ENCODE measurements at regions not wholly inside any gene's neighbourhood (a gene's known extent, or its start where the extent isn't known, plus 50 kb on each side); places are given as distances from the start of the nearest gene placed in this dataset.

GRCh38 chr9:135324329-135324728 lies 155.3 kb upstream of the PPP1R26 start:
- TF ChIP-seq CTCF (IDR thresholded peaks at IDR 0.05; ENCODE audit: insufficient read depth, missing control alignments), result no peak
- no peak for DNase-seq (ENCODE audit: insufficient read length, low spot score)
- no peak for FAIRE-seq

- no peak for FAIRE-seq
- no peak for DNase-seq (ENCODE audit: insufficient read length, low spot score)
- TF ChIP-seq CTCF (IDR thresholded peaks at IDR 0.05; ENCODE audit: insufficient read depth, missing control alignments), result no peak
These were observed 153.4 kb upstream of the PPP1R26 start for GRCh38 chr9:135326141-135326540.

- FAIRE-seq (no peak), DNase-seq (ENCODE audit: insufficient read length, low spot score) (peak; percentile 11)
- TF ChIP-seq CTCF (IDR thresholded peaks at IDR 0.05; ENCODE audit: insufficient read depth, missing control alignments), result no peak
These were observed 152.9 kb upstream of the PPP1R26 start for GRCh38 chr9:135326633-135327152.

DNA sequence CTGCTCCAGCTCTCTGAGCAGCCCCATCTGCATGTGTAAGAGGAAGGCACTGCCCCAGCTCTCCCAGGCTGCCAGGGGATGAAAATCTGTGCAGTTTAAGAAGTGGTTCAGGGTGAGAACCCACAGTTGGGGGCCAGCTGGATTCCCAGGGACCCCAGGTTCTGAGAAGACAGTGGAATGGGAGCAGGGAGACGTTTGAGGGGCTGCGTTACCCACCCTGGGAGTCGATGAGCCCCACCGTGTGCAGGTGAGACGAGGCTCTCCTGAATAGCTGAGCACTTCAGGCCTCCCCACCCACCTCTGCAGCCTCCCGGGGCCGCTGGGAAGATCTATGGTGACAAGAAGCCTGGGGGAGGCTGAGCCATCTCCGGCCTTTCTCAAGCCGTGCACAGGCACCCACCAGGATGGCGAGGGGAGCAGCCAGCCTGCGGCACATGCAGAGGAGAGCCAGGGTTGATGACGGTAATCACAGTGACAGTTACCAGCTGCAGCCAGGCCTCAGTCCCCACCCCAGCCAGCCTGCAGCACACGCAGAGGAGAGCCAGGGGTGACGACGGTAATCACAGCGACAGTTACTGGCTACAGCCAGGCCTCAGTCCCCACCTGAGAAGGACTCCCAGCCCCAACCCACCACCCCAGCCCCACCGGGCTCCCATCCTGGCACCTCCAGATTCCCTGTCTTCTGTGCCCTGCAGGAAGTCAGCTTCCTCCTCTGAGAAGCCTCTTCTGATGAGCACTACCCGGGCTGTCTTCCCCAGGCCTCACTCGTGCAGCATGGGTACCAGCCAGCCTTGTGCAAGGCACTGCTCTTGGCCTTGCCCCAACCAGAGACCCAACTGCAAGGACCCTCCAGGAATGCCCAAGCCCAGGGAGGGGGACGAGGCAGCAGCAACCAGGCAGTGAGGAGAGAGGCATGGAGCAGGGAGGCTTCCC lies 150.8 kb upstream of the PPP1R26 start:
- DNase-seq (ENCODE audit: insufficient read length, low spot score) (peak; percentile 8), FAIRE-seq (no peak)
- TF ChIP-seq CTCF (IDR thresholded peaks at IDR 0.05; ENCODE audit: insufficient read depth, missing control alignments), result no peak

GRCh38 chr9:135329571-135330306 lies 149.8 kb upstream of the PPP1R26 start:
- DNase-seq (ENCODE audit: insufficient read length, low spot score), result no peak
- FAIRE-seq, result no peak
- TF ChIP-seq CTCF (IDR thresholded peaks at IDR 0.05; ENCODE audit: insufficient read depth, missing control alignments), result no peak

DNA sequence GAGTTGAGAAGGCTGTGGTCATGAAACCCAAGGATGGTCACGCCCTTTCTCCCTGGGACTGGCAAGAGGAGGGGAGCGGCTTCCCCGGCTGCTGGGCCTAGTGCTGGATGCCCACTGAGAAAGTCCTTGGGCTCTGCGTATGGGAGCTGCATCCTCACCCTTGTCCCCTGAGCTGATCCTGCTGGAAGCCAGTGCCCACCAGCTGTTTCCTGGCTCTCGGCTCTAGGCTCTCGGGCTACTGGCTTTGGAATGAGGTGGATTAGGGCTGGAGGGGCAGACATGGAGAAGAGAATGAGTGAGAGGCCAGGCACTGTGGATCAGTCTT lies 149.3 kb upstream of the PPP1R26 start:
- FAIRE-seq, result no peak
- TF ChIP-seq CTCF (IDR thresholded peaks at IDR 0.05; ENCODE audit: insufficient read depth, missing control alignments), result no peak
- DNase-seq (ENCODE audit: insufficient read length, low spot score), result peak; percentile 23

All from D721Med (cell line).